ENCODE measurements at regions not wholly inside any gene's neighbourhood (a gene's known extent, or its start where the extent isn't known, plus 50 kb on each side); places are given as distances from the start of the nearest gene placed in this dataset.
A peak's percentile ranks its signal among the peaks of the same experiment; 100 is the strongest.

GRCh38 chr3:104911376-104911775, 455.3 kb upstream of the ALCAM start:
- Histone ChIP-seq H3K18ac (ENCODE audit: low read length) (no peak overlapping the region), H3K4me3 (ENCODE audit: low read length in 2 of 2) (no peak overlapping the region), H4K91ac (ENCODE audit: low read depth, low read length, poor library complexity) (no peak overlapping the region), H3K14ac (ENCODE audit: low read length) (no peak overlapping the region), H3K4me1 (ENCODE audit: control insufficient read depth in 2 of 2, insufficient read depth in 1 of 2, low read depth in 1 of 2, low read length in 2 of 2) (peaks cover 1 to 5% of the 10 kb centered on the region in 2 donors), H3K9me3 (replicated peaks in 1 of 2; ENCODE audit: control insufficient read depth in 2 of 2, insufficient read depth in 1 of 2, low read depth in 1 of 2, low read length in 2 of 2) (no peaks in the 10 kb centered on the region), H3K27me3 (ENCODE audit: control insufficient read depth in 3 of 3, insufficient read depth in 3 of 3, low read depth in 1 of 3, low read length in 3 of 3) (no peaks in the 10 kb centered on the region), H3K4me2 (ENCODE audit: insufficient read depth, low read length, poor library complexity, severe bottlenecking) (no peak overlapping the region), H2BK15ac (ENCODE audit: low read length) (no peak overlapping the region), H3K9ac (ENCODE audit: low read depth, low read length, poor library complexity) (no peak overlapping the region), H2AFZ (ENCODE audit: low read length) (peak overlapping the region; percentile 33), H3K27ac (replicated peaks; ENCODE audit: low read length) (no peak overlapping the region), H2BK5ac (ENCODE audit: low read length) (no peak overlapping the region), H3K4ac (ENCODE audit: low read length) (no peak overlapping the region), H3K36me3 (replicated peaks in 1 of 2; ENCODE audit: control insufficient read depth in 2 of 2, insufficient read depth in 2 of 2, low read length in 2 of 2) (no peaks in the 10 kb centered on the region), H2AK5ac (ENCODE audit: low read depth, low read length) (no peak overlapping the region), H2BK12ac (ENCODE audit: low read length) (no peak overlapping the region), H3K79me1 (ENCODE audit: low read depth, low read length) (no peaks in the 10 kb centered on the region), H2BK120ac (ENCODE audit: low read depth, low read length) (no peak overlapping the region), H3K23ac (ENCODE audit: low read depth, low read length, poor library complexity) (no peak overlapping the region), H4K8ac (ENCODE audit: low read depth, low read length) (no peak overlapping the region)
- WGBS, 2 donors (ENCODE audit: extremely low coverage in 2 of 2, insufficient read length in 2 of 2, insufficient replicate concordance in 1 of 2): no CpG with 5 or more reads among the region's 1 CpG
- DNase-seq (ENCODE audit: low spot score): no peak

GRCh38 chr3:104916971-104917370, 449.7 kb upstream of the ALCAM start:
- Histone ChIP-seq H3K27ac (replicated peaks; ENCODE audit: low read length) (no peak overlapping the region), H3K4me1 (ENCODE audit: control insufficient read depth in 2 of 2, insufficient read depth in 1 of 2, low read depth in 1 of 2, low read length in 2 of 2) (no peaks in the 10 kb centered on the region), H3K4ac (ENCODE audit: low read length) (no peak overlapping the region), H3K18ac (ENCODE audit: low read length) (no peak overlapping the region), H4K91ac (ENCODE audit: low read depth, low read length, poor library complexity) (no peak overlapping the region), H2BK120ac (ENCODE audit: low read depth, low read length) (no peak overlapping the region), H2BK15ac (ENCODE audit: low read length) (no peak overlapping the region), H3K9me3 (replicated peaks in 1 of 2; ENCODE audit: control insufficient read depth in 2 of 2, insufficient read depth in 1 of 2, low read depth in 1 of 2, low read length in 2 of 2) (no peaks in the 10 kb centered on the region), H2BK12ac (ENCODE audit: low read length) (no peak overlapping the region), H3K4me2 (ENCODE audit: insufficient read depth, low read length, poor library complexity, severe bottlenecking) (no peak overlapping the region), H3K79me1 (ENCODE audit: low read depth, low read length) (no peaks in the 10 kb centered on the region), H2BK5ac (ENCODE audit: low read length) (no peak overlapping the region), H2AFZ (ENCODE audit: low read length) (no peak overlapping the region), H3K14ac (ENCODE audit: low read length) (no peak overlapping the region), H3K27me3 (ENCODE audit: control insufficient read depth in 3 of 3, insufficient read depth in 3 of 3, low read depth in 1 of 3, low read length in 3 of 3) (no peaks in the 10 kb centered on the region), H3K23ac (ENCODE audit: low read depth, low read length, poor library complexity) (no peak overlapping the region), H3K9ac (ENCODE audit: low read depth, low read length, poor library complexity) (no peak overlapping the region), H2AK5ac (ENCODE audit: low read depth, low read length) (no peak overlapping the region), H3K36me3 (replicated peaks in 1 of 2; ENCODE audit: control insufficient read depth in 2 of 2, insufficient read depth in 2 of 2, low read length in 2 of 2) (no peaks in the 10 kb centered on the region), H3K4me3 (ENCODE audit: low read length in 2 of 2) (no peak overlapping the region), H4K8ac (ENCODE audit: low read depth, low read length) (no peak overlapping the region)
- DNase-seq (ENCODE audit: low spot score): no peak
- no CpG with 5 or more reads among the region's 1 CpG for WGBS, 2 donors (ENCODE audit: extremely low coverage in 2 of 2, insufficient read length in 2 of 2, insufficient replicate concordance in 1 of 2)

DNA sequence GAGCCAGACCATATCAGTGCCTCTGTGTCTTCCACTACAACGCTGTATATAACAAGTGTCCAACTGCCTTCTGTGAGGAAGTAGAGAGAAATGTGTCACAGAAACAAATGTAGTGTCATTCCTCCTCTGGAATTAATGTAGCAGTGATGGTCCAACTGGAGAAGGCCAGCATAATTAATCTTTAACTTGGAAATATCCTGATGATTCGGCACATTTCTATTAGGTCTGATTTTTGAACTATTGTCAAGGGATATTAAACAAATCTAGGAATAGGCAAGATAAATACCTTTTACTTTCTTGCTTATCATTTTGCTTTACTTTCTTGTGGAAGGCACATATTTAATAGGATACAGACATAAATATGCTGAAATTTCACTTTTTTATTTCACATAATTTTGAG, 446.2 kb upstream of the ALCAM start:
- DNase-seq (ENCODE audit: low spot score): no peak
- no peak overlapping the region for H2AFZ ChIP-seq (ENCODE audit: low read length)
- no peak overlapping the region for H2BK12ac ChIP-seq (ENCODE audit: low read length)
- no peaks in the 10 kb centered on the region for H3K36me3 ChIP-seq (replicated peaks in 1 of 2; ENCODE audit: control insufficient read depth in 2 of 2, insufficient read depth in 2 of 2, low read length in 2 of 2)
- no peak overlapping the region for H3K18ac ChIP-seq (ENCODE audit: low read length)
- no peaks in the 10 kb centered on the region for H3K79me1 ChIP-seq (ENCODE audit: low read depth, low read length)
- no peak overlapping the region for H4K8ac ChIP-seq (ENCODE audit: low read depth, low read length)
- no peak overlapping the region for H3K23ac ChIP-seq (ENCODE audit: low read depth, low read length, poor library complexity)
- no peak overlapping the region for H3K4ac ChIP-seq (ENCODE audit: low read length)
- H3K4me1 ChIP-seq (ENCODE audit: control insufficient read depth in 2 of 2, insufficient read depth in 1 of 2, low read depth in 1 of 2, low read length in 2 of 2): no peaks in the 10 kb centered on the region
- H2BK5ac ChIP-seq (ENCODE audit: low read length): no peak overlapping the region
- H3K4me2 ChIP-seq (ENCODE audit: insufficient read depth, low read length, poor library complexity, severe bottlenecking): no peak overlapping the region
- H2BK120ac ChIP-seq (ENCODE audit: low read depth, low read length): no peak overlapping the region
- H3K9me3 ChIP-seq (replicated peaks in 1 of 2; ENCODE audit: control insufficient read depth in 2 of 2, insufficient read depth in 1 of 2, low read depth in 1 of 2, low read length in 2 of 2): no peaks in the 10 kb centered on the region
- no CpG with 5 or more reads among the region's 2 CpGs for WGBS, 2 donors (ENCODE audit: extremely low coverage in 2 of 2, insufficient read length in 2 of 2, insufficient replicate concordance in 1 of 2)
- H3K9ac ChIP-seq (ENCODE audit: low read depth, low read length, poor library complexity): no peak overlapping the region
- no peak overlapping the region for H3K27ac ChIP-seq (replicated peaks; ENCODE audit: low read length)
- no peaks in the 10 kb centered on the region for H3K27me3 ChIP-seq (ENCODE audit: control insufficient read depth in 3 of 3, insufficient read depth in 3 of 3, low read depth in 1 of 3, low read length in 3 of 3)
- no peak overlapping the region for H3K4me3 ChIP-seq (ENCODE audit: low read length in 2 of 2)
- no peak overlapping the region for H2BK15ac ChIP-seq (ENCODE audit: low read length)
- H3K14ac ChIP-seq (ENCODE audit: low read length): no peak overlapping the region
- no peak overlapping the region for H4K91ac ChIP-seq (ENCODE audit: low read depth, low read length, poor library complexity)
- no peak overlapping the region for H2AK5ac ChIP-seq (ENCODE audit: low read depth, low read length)

GRCh38 chr3:104933972-104934371, 432.7 kb upstream of the ALCAM start:
- no peak overlapping the region for H2BK5ac ChIP-seq (ENCODE audit: low read length)
- H3K4ac ChIP-seq (ENCODE audit: low read length): no peak overlapping the region
- no peak overlapping the region for H4K8ac ChIP-seq (ENCODE audit: low read depth, low read length)
- no peak overlapping the region for H3K23ac ChIP-seq (ENCODE audit: low read depth, low read length, poor library complexity)
- H4K91ac ChIP-seq (ENCODE audit: low read depth, low read length, poor library complexity): no peak overlapping the region
- H3K79me1 ChIP-seq (ENCODE audit: low read depth, low read length): no peaks in the 10 kb centered on the region
- no peaks in the 10 kb centered on the region for H3K36me3 ChIP-seq (replicated peaks in 1 of 2; ENCODE audit: control insufficient read depth in 2 of 2, insufficient read depth in 2 of 2, low read length in 2 of 2)
- no peak overlapping the region for H2BK15ac ChIP-seq (ENCODE audit: low read length)
- H3K4me3 ChIP-seq (ENCODE audit: low read length in 2 of 2): no peak overlapping the region
- H3K4me2 ChIP-seq (ENCODE audit: insufficient read depth, low read length, poor library complexity, severe bottlenecking): no peak overlapping the region
- H3K14ac ChIP-seq (ENCODE audit: low read length): no peak overlapping the region
- no peak overlapping the region for H2AK5ac ChIP-seq (ENCODE audit: low read depth, low read length)
- H3K27ac ChIP-seq (replicated peaks; ENCODE audit: low read length): no peak overlapping the region
- H3K18ac ChIP-seq (ENCODE audit: low read length): no peak overlapping the region
- no peak overlapping the region for H2BK120ac ChIP-seq (ENCODE audit: low read depth, low read length)
- H3K27me3 ChIP-seq (ENCODE audit: control insufficient read depth in 3 of 3, insufficient read depth in 3 of 3, low read depth in 1 of 3, low read length in 3 of 3): no peaks in the 10 kb centered on the region
- WGBS, 2 donors (ENCODE audit: extremely low coverage in 2 of 2, insufficient read length in 2 of 2, insufficient replicate concordance in 1 of 2): no CpG with 5 or more reads among the region's 3 CpGs
- H3K9ac ChIP-seq (ENCODE audit: low read depth, low read length, poor library complexity): no peak overlapping the region
- H2BK12ac ChIP-seq (ENCODE audit: low read length): no peak overlapping the region
- no peaks in the 10 kb centered on the region for H3K9me3 ChIP-seq (replicated peaks in 1 of 2; ENCODE audit: control insufficient read depth in 2 of 2, insufficient read depth in 1 of 2, low read depth in 1 of 2, low read length in 2 of 2)
- no peak for DNase-seq (ENCODE audit: low spot score)
- H3K4me1 ChIP-seq (ENCODE audit: control insufficient read depth in 2 of 2, insufficient read depth in 1 of 2, low read depth in 1 of 2, low read length in 2 of 2): no peaks in the 10 kb centered on the region
- H2AFZ ChIP-seq (ENCODE audit: low read length): no peak overlapping the region
